OCI-M2 (cell line): ENCODE measurements at regions not wholly inside any gene's neighbourhood (a gene's known extent, or its start where the extent isn't known, plus 50 kb on each side); places are given as distances from the start of the nearest gene placed in this dataset.
"Not testable (repeated sequence)": the region's sequence is repeated elsewhere in the genome, so short reads cannot be mapped to it uniquely, and the experiment has no call there.

Source experiments
- DNase-seq: peaks from one replicate; lab custom pipeline; 2025; ENCODE audit not compliant: unreplicated experiment; lab: John Stamatoyannopoulos, UW

GRCh38 chr9:129301941-129302340 is 123.9 kb upstream of the IER5L start:
- DNase-seq, result no peak

GRCh38 chr9:129296195-129296594 is 118.1 kb upstream of the IER5L start:
- DNase-seq, result not testable (repeated sequence)

- no peak for DNase-seq
Measured at GRCh38 chr9:129291041-129291501, 113.0 kb upstream of the IER5L start.

- DNase-seq, result no peak
Measured at GRCh38 chr9:129290606-129291005, 112.5 kb upstream of the IER5L start.

GRCh38 chr9:129289883-129290282 is 111.8 kb upstream of the IER5L start:
- no peak for DNase-seq

- no peak for DNase-seq
Measured at GRCh38 chr9:129289131-129289731, 111.2 kb upstream of the IER5L start.

GRCh38 chr9:129287619-129288305 is 109.7 kb upstream of the IER5L start:
- no peak for DNase-seq

- DNase-seq, result no peak
Measured at GRCh38 chr9:129285979-129286772, 108.1 kb upstream of the IER5L start.

GRCh38 chr9:129285382-129285781 is 107.3 kb upstream of the IER5L start:
- DNase-seq, result no peak

- no peak for DNase-seq
Measured at GRCh38 chr9:129284607-129285291, 106.7 kb upstream of the IER5L start.

GRCh38 chr9:129283705-129284606 is 105.9 kb upstream of the IER5L start:
- no peak for DNase-seq

- DNase-seq, result no peak
Measured at GRCh38 chr9:129283291-129283691, 105.2 kb upstream of the IER5L start.

GRCh38 chr9:129282731-129283211 is 104.7 kb upstream of the IER5L start:
- no peak for DNase-seq

- DNase-seq, result no peak
Measured at GRCh38 chr9:129282272-129282671, 104.2 kb upstream of the IER5L start.

GRCh38 chr9:129281506-129282145 is 103.6 kb upstream of the IER5L start:
- no peak for DNase-seq

GRCh38 chr9:129280623-129281271 is 102.7 kb upstream of the IER5L start:
- DNase-seq, result no peak

GRCh38 chr9:129280236-129280622 is 102.2 kb upstream of the IER5L start:
- no peak for DNase-seq

GRCh38 chr9:129278391-129279237 is 100.6 kb upstream of the IER5L start:
- no peak for DNase-seq
